HG03354 (cell line): ENCODE measurements at regions not wholly inside any gene's neighbourhood (a gene's known extent, or its start where the extent isn't known, plus 50 kb on each side); places are given as distances from the start of the nearest gene placed in this dataset.

Experiments used
- ATAC-seq: cut with Tn5 transposase; IDR thresholded peaks from one replicate; pipeline ENCODE4 v1.9.1; 2021; ENCODE audit warnings: mild to moderate bottlenecking; ENCODE audit not compliant: unreplicated experiment, poor library complexity, severe bottlenecking

GRCh38 chr14:98580131-98580678 is 691.8 kb downstream of the BCL11B start:
- no peak for ATAC-seq

DNA sequence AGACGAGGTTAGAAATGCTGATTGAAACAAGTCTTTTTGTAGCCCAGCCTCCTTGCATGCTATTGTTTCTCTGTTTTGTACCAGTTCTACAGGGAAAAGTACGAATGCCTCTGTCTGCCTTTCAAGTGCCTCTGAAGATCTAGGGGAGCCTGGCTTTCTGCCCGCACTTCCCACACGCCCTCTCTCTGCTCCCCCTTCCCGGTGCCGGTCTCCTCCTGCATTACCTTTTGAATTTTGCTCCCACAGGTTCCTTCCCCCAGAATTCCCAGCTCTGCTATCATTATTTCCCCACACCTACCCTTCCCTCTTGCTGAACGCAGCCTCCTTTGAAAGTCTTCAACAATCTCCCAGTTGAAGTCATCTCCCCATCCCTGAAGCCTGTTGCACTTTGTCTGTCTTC is 689.7 kb downstream of the BCL11B start:
- no peak for ATAC-seq

GRCh38 chr14:98591161-98591560 is 680.8 kb downstream of the BCL11B start:
- no peak for ATAC-seq

DNA sequence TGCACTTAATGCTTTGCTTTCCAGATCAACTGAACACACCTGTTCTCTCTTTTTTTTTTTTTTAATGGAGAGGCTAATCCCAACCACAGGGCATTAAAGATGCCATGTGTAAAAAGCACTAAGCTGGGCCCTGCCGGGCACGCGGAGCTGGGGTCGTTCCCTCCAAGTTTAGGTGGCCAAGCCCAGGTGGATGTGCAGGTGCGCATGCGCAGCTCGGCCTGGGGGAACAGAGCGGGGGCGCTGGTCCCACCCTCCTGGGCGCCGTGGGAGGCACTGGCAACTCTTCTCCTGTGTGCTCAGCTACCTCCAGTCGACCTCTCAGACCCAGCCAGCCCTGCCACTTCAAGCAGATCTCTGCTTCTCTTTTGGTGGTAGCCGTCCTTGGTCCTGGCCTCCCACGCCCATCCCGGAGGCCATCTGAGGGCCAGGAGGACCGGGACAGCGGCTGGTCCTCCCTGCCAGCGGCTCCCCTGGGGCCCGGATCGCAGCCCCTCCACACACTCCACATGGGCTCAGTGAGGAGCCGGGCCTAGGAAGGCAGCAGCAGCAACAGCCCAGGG is 679.3 kb downstream of the BCL11B start:
- no peak for ATAC-seq

GRCh38 chr14:98593361-98593761 is 678.6 kb downstream of the BCL11B start:
- no peak for ATAC-seq

DNA sequence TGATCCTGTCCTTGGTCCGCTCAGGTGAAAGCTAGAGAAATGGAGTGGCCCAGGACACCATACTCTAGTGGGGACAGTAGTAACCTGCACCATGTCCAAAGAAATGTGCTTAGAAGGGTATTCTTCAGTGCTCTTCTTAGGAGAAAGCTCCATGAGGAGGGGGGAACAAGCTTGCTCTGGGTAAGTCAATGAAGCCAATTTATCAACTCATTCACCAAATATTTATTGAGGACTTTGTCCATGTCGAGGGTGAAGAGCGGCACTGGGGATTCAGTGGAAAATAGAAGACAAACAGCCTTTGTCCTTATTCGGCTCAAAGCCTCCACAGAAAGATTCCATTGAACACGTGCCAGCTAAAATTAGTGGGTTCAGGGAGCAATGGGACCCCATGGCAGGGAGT is 677.8 kb downstream of the BCL11B start:
- no peak for ATAC-seq

GRCh38 chr14:98598576-98598975 is 673.4 kb downstream of the BCL11B start:
- ATAC-seq = no peak

DNA sequence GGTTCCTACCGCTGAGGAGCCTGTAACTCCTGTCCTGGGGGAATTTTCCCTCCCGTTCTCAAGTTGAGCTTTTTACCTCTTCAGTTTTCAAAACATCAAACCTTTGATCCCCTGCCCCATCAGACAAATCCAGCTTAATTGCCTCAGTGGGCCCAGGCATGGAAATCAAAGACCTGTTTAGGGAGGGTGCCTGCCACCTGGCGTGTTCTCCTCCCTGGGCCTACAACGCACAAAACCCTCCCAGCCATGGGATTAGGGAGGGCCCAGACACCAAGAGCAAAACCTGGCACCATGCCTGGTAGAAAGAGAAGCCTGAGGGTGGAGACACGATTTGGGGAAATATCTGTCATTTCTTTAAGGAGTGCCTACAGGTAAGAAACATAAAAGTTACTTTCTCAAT is 672.9 kb downstream of the BCL11B start:
- ATAC-seq = no peak

DNA sequence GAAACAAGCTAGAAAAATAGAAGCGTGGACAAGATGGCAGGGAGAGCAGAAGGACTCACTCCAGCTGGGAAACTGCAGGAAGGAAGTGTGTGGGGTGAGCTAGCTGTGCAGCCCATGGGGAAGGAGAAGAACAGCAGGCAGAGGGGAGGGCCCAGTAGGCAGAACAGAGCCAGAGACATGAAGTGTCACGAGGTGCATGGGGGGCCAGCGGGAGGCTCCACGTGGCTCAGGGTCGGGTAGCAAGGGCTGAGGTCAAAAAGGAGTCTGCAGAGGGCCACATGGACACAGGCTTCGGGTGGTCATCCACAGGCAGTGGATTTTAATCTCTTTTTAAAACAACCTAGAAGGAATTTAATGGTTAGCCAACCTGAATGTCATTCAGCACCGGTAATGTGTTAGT is 669.0 kb downstream of the BCL11B start:
- ATAC-seq = no peak

DNA sequence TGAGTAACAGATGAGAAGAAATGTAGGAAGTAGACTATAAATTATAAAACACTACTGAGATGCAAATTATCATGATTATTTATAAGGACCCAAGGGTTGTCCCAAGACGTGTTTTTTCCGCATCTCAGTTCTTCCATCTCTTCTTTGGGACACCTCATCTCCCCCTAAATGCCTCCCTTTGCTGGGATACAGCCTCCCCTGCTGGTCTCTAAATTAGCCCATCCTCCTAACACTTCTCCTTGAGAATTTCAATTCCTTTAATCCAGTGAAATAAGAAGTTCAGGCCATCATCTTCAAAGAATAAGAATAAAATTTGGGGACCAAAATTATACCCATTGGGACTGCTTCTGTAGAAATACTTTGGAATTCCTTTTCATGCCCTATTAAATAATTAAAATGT is 667.0 kb downstream of the BCL11B start:
- ATAC-seq = no peak

- ATAC-seq = no peak
Measured at GRCh38 chr14:98606041-98606640, 665.9 kb downstream of the BCL11B start.

DNA sequence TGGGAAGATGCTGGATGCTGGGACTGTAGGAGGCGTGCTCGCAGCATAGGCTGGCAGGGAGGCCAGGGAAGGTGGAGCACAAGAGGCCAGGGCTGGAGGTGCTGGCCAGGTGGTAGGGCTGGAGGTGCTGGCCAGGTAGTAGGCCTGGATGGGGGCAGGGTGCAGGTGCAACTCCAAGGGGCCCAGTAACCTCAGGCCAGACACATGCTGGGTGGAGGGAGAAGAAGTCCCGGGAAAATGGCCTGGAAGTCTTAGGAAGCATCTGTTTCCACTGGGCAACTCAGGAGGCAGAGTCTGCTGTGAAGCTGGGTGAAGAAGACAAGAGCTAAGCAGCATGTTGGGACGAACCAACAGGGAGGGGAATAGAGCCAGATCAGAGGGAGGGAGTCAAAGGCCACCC is 665.2 kb downstream of the BCL11B start:
- no peak for ATAC-seq

- ATAC-seq = no peak
Measured at GRCh38 chr14:98607341-98607910, 664.6 kb downstream of the BCL11B start.

- ATAC-seq = no peak
Measured at GRCh38 chr14:98608071-98609060, 663.6 kb downstream of the BCL11B start.

DNA sequence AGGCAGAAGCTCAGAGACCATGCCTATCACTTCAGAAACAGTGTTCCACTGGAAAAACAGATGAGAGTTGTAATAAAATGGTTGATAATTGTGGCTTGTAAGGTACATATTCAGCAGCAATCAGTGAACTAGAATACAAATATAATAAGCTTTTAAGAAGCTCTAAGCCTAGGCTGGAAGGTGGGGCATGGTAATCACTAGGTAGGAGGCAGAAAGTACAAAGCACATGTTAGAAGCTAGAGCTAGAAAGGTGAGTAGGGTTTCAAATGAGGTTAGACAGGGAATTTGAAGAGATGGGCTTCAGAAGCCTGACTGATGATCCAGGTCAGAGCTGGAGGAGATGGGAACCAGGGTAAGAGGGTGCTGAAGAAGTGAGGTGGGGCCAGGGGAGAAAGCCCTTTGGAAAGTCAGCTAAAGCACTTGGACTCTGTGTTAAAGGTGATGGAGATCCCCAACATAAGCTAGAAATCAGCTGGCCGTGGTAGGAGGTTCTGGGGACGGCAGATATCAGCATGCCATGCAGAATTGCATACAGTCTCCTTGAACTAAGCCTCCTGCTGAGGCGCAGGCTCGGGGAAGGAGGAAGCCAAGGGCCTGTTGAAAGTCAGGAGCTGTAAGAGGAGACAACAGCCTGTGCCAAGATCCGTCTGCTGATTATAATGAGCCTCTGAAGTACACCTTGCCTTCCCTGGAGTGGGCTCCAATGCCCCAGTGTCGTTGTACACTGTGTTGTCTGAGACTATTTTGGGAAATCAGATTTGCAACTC is 659.4 kb downstream of the BCL11B start:
- ATAC-seq = no peak

- ATAC-seq = no peak
Measured at GRCh38 chr14:98614741-98615140, 657.3 kb downstream of the BCL11B start.

DNA sequence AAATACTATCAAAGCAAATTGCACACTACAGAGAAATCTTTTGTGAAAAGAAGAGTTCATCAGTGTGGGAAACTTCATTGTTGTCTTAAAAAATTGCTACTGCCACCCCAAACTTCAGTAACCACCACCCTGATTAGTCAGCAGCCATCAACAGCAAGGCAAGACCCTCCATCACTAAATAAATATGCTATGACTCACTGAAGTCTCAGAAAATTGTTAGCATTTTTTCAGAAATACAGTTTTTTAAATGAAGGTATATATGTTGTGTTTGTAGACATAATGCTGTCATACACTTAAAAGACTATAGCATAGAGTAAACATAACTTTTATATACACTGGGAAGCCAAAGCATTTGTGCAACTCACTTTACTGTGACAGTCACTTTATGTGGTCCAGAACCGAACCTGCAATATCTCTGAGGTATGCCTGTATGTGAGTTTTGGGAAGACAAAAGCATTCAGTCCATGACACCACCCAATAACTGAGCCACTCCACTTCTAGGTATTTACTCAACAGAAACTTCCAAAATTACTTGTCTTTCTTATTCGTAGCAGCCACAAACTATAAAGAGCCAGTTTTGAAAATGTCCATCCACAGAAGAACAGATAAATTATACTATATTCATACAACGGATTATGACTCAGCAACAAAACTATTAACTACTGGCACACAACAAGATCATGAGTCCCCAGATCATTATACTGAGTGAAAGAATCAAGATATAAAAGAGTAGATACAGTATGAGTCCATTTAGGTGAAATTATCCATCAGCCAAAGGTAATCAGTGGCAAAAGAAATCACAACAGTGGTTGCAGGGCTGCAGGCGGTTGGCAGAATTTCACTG is 649.6 kb downstream of the BCL11B start:
- no peak for ATAC-seq

DNA sequence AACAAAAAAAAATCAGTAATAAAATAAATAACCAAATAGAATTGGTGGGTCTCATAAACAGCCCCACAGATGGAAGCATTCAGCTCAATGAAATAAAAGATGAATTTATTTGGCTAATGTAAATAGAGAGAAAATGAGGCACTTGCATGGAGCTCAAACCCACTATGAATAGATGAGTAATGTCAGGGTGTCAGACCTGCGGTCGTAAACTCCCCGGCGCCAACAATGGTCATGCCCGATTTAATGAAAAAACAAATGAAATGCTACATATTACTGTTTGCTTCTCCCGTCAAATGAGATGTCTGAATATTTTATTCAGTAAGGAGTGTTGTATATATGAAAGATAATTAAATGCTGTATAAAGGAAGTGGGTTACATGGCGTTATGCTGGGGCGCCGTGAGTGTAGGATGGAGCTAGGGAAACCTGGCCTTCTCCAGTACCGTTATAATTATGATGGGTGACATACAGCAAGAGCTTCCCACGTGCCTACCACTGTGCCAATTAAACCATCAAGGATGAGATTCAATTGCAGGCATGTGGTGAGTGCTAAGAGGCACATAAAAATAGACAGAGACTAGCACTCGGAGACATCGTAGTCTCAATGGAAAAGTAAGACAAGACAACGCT is 648.1 kb downstream of the BCL11B start:
- no peak for ATAC-seq
